Suprapubic skin (tissue), 4 donors: ENCODE measurements at regions not wholly inside any gene's neighbourhood (a gene's known extent, or its start where the extent isn't known, plus 50 kb on each side); places are given as distances from the start of the nearest gene placed in this dataset.

Experiments used
- DNase-seq, 2 donors: peaks; one replicate each; pipeline ENCODE4 v3.0.0-alpha.2; 2019; ENCODE audit warnings: low spot score in 2 of 2
- H3K27ac ChIP-seq: fragments of 200-600 bp; sonication (generic); one replicate; pipeline ENCODE4 v1.5.1; 2019
- H3K27me3 ChIP-seq: fragments of 200-600 bp; sonication (generic); one replicate; pipeline ENCODE4 v1.5.1; 2019
- H3K36me3 ChIP-seq: fragments of 200-600 bp; sonication (generic); one replicate; pipeline ENCODE4 v1.5.1; 2019
- H3K4me1 ChIP-seq: fragments of 200-600 bp; sonication (generic); one replicate; pipeline ENCODE4 v1.5.1; 2019
- H3K4me3 ChIP-seq: fragments of 200-600 bp; sonication (generic); one replicate; pipeline ENCODE4 v1.5.1; 2019; ENCODE audit warnings: mild to moderate bottlenecking
- H3K9me3 ChIP-seq: fragments of 200-600 bp; sonication (generic); one replicate; pipeline ENCODE4 v1.5.1; 2019
- CTCF ChIP-seq, 2 donors: fragments of 200-600 bp in 1 of 2; fragments of 450-650 bp in 1 of 2; sonication (generic) in 1 of 2; IDR thresholded peaks; one replicate each; pipeline ENCODE4 v1.5.1; 2016 to 2019; ENCODE audit warnings: antibody characterized with exemption in 2 of 2, mild to moderate bottlenecking in 1 of 2, moderate library complexity in 1 of 2
- EP300 ChIP-seq: sonication (generic); formaldehyde crosslinking; IDR thresholded peaks from one replicate; pipeline ENCODE4 v1.6.1; 2017; ENCODE audit warnings: antibody characterized with exemption
- POLR2A ChIP-seq, 2 donors: fragments of 450-650 bp; IDR thresholded peaks; one replicate each; pipeline ENCODE4 v1.6.1; 2017; ENCODE audit warnings: antibody characterized with exemption in 2 of 2, mild to moderate bottlenecking in 2 of 2, moderate library complexity in 2 of 2
- POLR2AphosphoS5 ChIP-seq, 3 donors: sonication (generic); formaldehyde crosslinking; IDR thresholded peaks; one replicate each; pipeline ENCODE4 v1.6.1; 2017; ENCODE audit warnings: antibody characterized with exemption in 3 of 3
- WGBS: methylation state at CpG from one replicate; pipeline ENCODE4 v1.1.5; 2018; 5-methylcytosine and 5-hydroxymethylcytosine counted together

- no peaks in the 10 kb centered on the region for H3K4me1 ChIP-seq
- 60% methylated on average over 9 of the region's 13 CpGs for WGBS
- H3K9me3 ChIP-seq, result no peaks in the 10 kb centered on the region
- no peaks in the 10 kb centered on the region for H3K27me3 ChIP-seq
- no peak for DNase-seq
- H3K4me3 ChIP-seq, result no peak overlapping the region
- no peak overlapping the region for H3K27ac ChIP-seq
- no peaks in the 10 kb centered on the region for H3K36me3 ChIP-seq
- TF ChIP-seq POLR2AphosphoS5 (IDR thresholded peaks at IDR 0.05), result no peak
- peak in 1 of 2 donors; percentile 16 for TF ChIP-seq CTCF (IDR thresholded peaks at IDR 0.05)
These were observed 277.5 kb upstream of the AGTR2 start for GRCh38 chrX:115892787-115893671.

GRCh38 chrX:115894087-115894486 lies 276.5 kb upstream of the AGTR2 start:
- no peaks in the 10 kb centered on the region for H3K27me3 ChIP-seq
- no peak for DNase-seq
- 49% methylated on average over 4 of the region's 4 CpGs for WGBS
- H3K4me3 ChIP-seq, result no peak overlapping the region
- no peaks in the 10 kb centered on the region for H3K36me3 ChIP-seq
- H3K9me3 ChIP-seq, result no peaks in the 10 kb centered on the region
- TF ChIP-seq POLR2AphosphoS5 (IDR thresholded peaks at IDR 0.05) (no peak), CTCF (IDR thresholded peaks at IDR 0.05) (no peak), EP300 (no peak), POLR2A (IDR thresholded peaks at IDR 0.05) (no peak)
- H3K27ac ChIP-seq, result no peak overlapping the region
- no peaks in the 10 kb centered on the region for H3K4me1 ChIP-seq

GRCh38 chrX:115895678-115896329 lies 274.7 kb upstream of the AGTR2 start:
- 63% methylated on average over 4 of the region's 6 CpGs for WGBS

GRCh38 chrX:115896362-115896761 lies 274.2 kb upstream of the AGTR2 start:
- H3K27me3 ChIP-seq, result no peaks in the 10 kb centered on the region
- no peak overlapping the region for H3K27ac ChIP-seq
- no peaks in the 10 kb centered on the region for H3K36me3 ChIP-seq
- DNase-seq, result no peak
- 83% methylated on average over 5 of the region's 5 CpGs for WGBS
- no peaks in the 10 kb centered on the region for H3K9me3 ChIP-seq
- no peaks in the 10 kb centered on the region for H3K4me1 ChIP-seq
- TF ChIP-seq EP300 (no peak), CTCF (IDR thresholded peaks at IDR 0.05) (no peak), POLR2A (IDR thresholded peaks at IDR 0.05) (no peak), POLR2AphosphoS5 (IDR thresholded peaks at IDR 0.05) (no peak)
- H3K4me3 ChIP-seq, result no peak overlapping the region

More at GRCh38 chrX:115895678-115896329, 274.7 kb upstream of the AGTR2 start:
- Histone ChIP-seq H3K27me3 (no peaks in the 10 kb centered on the region), H3K4me3 (no peak overlapping the region), H3K4me1 (no peaks in the 10 kb centered on the region), H3K27ac (no peak overlapping the region), H3K9me3 (no peaks in the 10 kb centered on the region), H3K36me3 (no peaks in the 10 kb centered on the region)
- DNase-seq, result no peak
- no peak for TF ChIP-seq CTCF (IDR thresholded peaks at IDR 0.05)
- TF ChIP-seq POLR2AphosphoS5 (IDR thresholded peaks at IDR 0.05), result no peak

GRCh38 chrX:115897956-115898355 lies 272.6 kb upstream of the AGTR2 start:
- DNase-seq, result no peak
- no peaks in the 10 kb centered on the region for H3K36me3 ChIP-seq
- no peaks in the 10 kb centered on the region for H3K4me1 ChIP-seq
- no peak overlapping the region for H3K4me3 ChIP-seq
- no peaks in the 10 kb centered on the region for H3K9me3 ChIP-seq
- TF ChIP-seq POLR2AphosphoS5 (IDR thresholded peaks at IDR 0.05), result no peak
- TF ChIP-seq POLR2A (IDR thresholded peaks at IDR 0.05), result no peak
- no peak for TF ChIP-seq CTCF (IDR thresholded peaks at IDR 0.05)
- TF ChIP-seq EP300, result no peak
- H3K27ac ChIP-seq, result no peak overlapping the region
- H3K27me3 ChIP-seq, result no peaks in the 10 kb centered on the region
- 88% methylated on average over 6 of the region's 8 CpGs for WGBS
